H1 (cell line): ENCODE measurements at regions not wholly inside any gene's neighbourhood (a gene's known extent, or its start where the extent isn't known, plus 50 kb on each side); places are given as distances from the start of the nearest gene placed in this dataset.

Experiments
- EGR1 ChIP-seq: IDR thresholded peaks from 2 replicates; pipeline ENCODE4 v1.6.1; 2011; ENCODE audit warnings: low read depth, low read length, borderline replicate concordance
- NANOG ChIP-seq: IDR thresholded peaks from 2 replicates; pipeline ENCODE4 v1.6.1; 2011; ENCODE audit warnings: low read length, low read depth, mild to moderate bottlenecking, inconsistent platforms; ENCODE audit not compliant: insufficient read depth, poor library complexity, severe bottlenecking
- POLR2A ChIP-seq, 2 experiments: IDR thresholded peaks; 1 replicate in 1 of 2; 2 replicates in 1 of 2; pipeline ENCODE4 v1.6.1; 2011; ENCODE audit warnings: low read depth in 2 of 2, low read length in 2 of 2, mild to moderate bottlenecking in 2 of 2; ENCODE audit errors: control extremely low read depth in 1 of 2

- TF ChIP-seq NANOG, result no peak
- no peak for TF ChIP-seq EGR1
- TF ChIP-seq POLR2A (IDR thresholded peaks at IDR 0.05; ENCODE audit: control extremely low read depth in 1 of 2, low read depth in 2 of 2, low read length in 2 of 2), result no peak
Measured at GRCh38 chr4:157689476-157689875, 468.9 kb downstream of the GRIA2 start.
